ENCODE measurements at regions not wholly inside any gene's neighbourhood (a gene's known extent, or its start where the extent isn't known, plus 50 kb on each side); places are given as distances from the start of the nearest gene placed in this dataset.
"Not testable (repeated sequence)": the region's sequence is repeated elsewhere in the genome, so short reads cannot be mapped to it uniquely, and the experiment has no call there.

- no peak overlapping the region for H3K4me3 ChIP-seq (ENCODE audit: low read depth, low read length)
- no peak for TF ChIP-seq CTCF (conservative IDR thresholded peaks at IDR 0.05; ENCODE audit: low read depth, low read length)
- no peak for DNase-seq (ENCODE audit: low read depth)
Observed at GRCh38 chr9:32172256-32172655, 212.2 kb upstream of the ACO1 start.

GRCh38 chr9:32177396-32177795, 207.0 kb upstream of the ACO1 start:
- no peak for DNase-seq (ENCODE audit: low read depth)
- H3K4me3 ChIP-seq (ENCODE audit: low read depth, low read length): no peak overlapping the region
- TF ChIP-seq CTCF (conservative IDR thresholded peaks at IDR 0.05; ENCODE audit: low read depth, low read length): no peak

GRCh38 chr9:32180597-32180996, 203.8 kb upstream of the ACO1 start:
- no peak for TF ChIP-seq CTCF (conservative IDR thresholded peaks at IDR 0.05; ENCODE audit: low read depth, low read length)
- no peak for DNase-seq (ENCODE audit: low read depth)
- no peak overlapping the region for H3K4me3 ChIP-seq (ENCODE audit: low read depth, low read length)

GRCh38 chr9:32200241-32200640, 184.2 kb upstream of the ACO1 start:
- TF ChIP-seq CTCF (conservative IDR thresholded peaks at IDR 0.05; ENCODE audit: low read depth, low read length): no peak
- no peak for DNase-seq (ENCODE audit: low read depth)
- no peak overlapping the region for H3K4me3 ChIP-seq (ENCODE audit: low read depth, low read length)

- no peak overlapping the region for H3K4me3 ChIP-seq (ENCODE audit: low read depth, low read length)
- no peak for TF ChIP-seq CTCF (conservative IDR thresholded peaks at IDR 0.05; ENCODE audit: low read depth, low read length)
- DNase-seq (ENCODE audit: low read depth): no peak
Observed at GRCh38 chr9:32200896-32201295, 183.5 kb upstream of the ACO1 start.

GRCh38 chr9:32209164-32209563, 175.3 kb upstream of the ACO1 start:
- H3K4me3 ChIP-seq (ENCODE audit: low read depth, low read length); DNase-seq (ENCODE audit: low read depth): not testable (repeated sequence)

- H3K4me3 ChIP-seq (ENCODE audit: low read depth, low read length): no peak overlapping the region
- no peak for TF ChIP-seq CTCF (conservative IDR thresholded peaks at IDR 0.05; ENCODE audit: low read depth, low read length)
- DNase-seq (ENCODE audit: low read depth): no peak
Observed at GRCh38 chr9:32218100-32218767, 166.2 kb upstream of the ACO1 start.

All from choroid plexus epithelial cell (primary cell).